Dermis blood vessel endothelial cell (primary cell): ENCODE measurements at regions not wholly inside any gene's neighbourhood (a gene's known extent, or its start where the extent isn't known, plus 50 kb on each side); places are given as distances from the start of the nearest gene placed in this dataset.

Source experiments
- DNase-seq: peaks from one replicate; pipeline ENCODE4 v3.0.0; 2010

DNA sequence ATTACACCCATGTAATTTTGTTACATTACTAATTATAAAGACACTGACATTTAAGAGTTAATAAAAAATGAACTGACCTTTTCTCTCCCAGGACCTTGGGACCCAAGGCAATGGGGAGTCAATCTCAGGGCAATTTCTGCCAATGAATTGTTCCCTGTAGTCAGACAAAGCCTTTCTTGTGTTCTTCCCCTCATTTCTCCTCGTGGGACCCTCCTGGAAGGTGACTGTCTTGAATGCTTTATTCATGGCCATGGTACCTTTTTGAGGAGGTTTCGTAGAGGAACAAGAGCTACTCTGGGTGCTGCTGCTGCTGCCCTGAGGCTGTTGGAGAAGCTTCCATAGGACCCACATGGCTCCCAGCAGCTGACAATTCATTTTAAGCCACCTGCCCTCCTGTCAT, 190.3 kb downstream of the SNX18 start:
- DNase-seq, result no peak

GRCh38 chr5:54705994-54706653, 188.6 kb downstream of the SNX18 start:
- DNase-seq, result no peak

DNA sequence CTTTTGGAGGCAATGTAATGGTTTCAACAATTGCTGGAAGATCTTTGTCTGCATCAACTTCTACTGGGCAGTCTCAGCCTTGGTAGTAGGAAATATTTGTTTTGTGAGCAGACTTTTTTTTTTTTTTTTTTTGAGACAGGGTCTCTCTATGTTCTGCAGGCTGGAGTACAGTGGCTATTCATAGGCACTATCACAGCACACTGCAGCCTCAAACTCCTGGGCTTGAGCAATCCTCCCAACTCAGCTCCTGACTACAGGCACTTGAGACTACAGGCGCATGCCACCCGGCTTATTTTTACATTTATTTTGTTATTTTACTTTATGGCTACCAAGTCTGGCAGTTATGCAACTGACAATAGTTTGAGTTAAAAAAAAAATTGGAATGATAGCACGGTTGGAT, 187.3 kb downstream of the SNX18 start:
- no peak for DNase-seq

DNA sequence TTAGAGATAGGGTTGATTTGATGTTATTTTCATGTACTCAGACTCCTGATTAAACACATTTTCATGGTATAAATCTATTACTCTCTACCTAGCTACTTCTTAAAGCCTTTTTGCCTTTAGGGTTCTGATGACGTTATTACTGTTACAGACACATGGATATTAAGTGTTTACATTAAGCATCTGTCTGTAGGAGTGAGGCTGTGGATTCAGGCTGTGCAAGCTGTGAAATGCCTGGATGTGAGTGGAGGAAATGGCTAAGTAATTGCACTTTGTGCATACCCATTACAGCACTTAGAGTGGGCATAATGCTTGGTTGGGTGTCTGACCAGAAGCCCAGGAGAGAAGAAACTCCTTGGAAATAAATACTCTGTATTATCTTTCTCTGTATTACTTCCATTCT, 186.8 kb downstream of the SNX18 start:
- DNase-seq, result no peak

GRCh38 chr5:54703565-54704255, 186.2 kb downstream of the SNX18 start:
- no peak for DNase-seq

DNA sequence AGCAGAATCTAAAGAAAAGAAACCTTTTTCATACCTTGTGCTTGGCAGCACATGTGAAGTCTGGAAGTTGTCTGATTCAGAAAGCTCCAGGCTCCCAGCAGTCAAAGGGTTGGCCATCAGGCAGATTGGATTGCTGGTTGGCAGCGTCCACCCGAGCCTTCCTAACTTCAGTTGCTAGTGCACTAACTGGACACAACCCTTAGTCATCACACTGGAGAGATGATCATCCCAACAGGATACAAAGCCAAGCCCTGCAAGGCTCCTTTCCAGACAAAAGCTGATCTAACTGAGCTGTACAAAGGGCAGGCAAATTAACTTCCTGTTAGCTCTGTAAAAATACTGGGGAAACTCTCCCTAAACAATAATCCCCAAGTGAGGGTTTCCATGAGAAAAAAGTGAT, 185.6 kb downstream of the SNX18 start:
- DNase-seq, result peak; percentile 86

DNA sequence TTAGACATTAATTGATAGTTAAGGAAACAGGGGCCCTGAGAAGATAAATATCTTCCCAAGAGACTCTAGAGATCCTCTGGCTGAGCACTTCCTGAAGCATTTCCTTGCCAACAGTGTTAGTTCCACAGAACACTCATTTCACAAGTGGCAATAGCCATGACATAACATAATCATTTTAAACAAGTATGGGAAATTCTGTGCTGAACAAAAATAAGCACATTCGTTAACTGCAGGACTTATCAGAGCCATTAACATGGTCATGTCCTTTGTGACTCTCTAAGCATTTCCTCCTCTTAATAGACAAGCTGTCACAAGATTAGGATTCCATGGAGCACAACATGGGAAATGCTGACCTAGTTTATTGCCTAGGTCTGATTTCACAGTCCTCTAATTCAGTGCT, 184.9 kb downstream of the SNX18 start:
- peak; percentile 64 for DNase-seq

DNA sequence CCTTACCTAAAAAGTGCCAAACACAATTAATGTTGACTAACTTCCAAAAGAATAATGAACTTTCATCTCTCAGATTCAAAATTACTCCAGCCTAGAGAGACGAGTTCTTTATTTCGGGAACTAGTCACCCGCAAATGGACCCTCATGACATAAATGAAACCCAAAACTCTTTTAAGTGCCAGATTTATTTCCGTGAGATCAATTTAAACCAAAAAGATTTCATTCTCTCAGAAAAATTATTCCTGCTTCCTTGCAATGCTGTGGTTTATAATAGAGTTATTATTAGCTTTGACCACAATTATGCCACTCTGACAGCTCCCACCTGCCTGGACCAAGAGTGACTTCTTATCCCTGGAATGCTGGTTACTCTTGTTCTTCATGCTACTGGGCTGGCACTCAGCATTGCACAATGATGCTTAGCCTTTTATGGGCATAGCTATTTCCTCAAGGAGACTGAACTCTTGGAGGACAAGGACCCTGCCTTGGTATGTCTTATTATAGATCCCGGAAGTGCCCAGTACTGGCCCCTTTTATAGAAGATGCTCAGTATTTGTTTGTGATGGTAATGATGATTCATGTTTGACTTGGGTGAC, 183.5 kb downstream of the SNX18 start:
- DNase-seq, result peak; percentile 51

GRCh38 chr5:54696931-54697330, 179.4 kb downstream of the SNX18 start:
- DNase-seq, result no peak

GRCh38 chr5:54696346-54696745, 178.8 kb downstream of the SNX18 start:
- no peak for DNase-seq

GRCh38 chr5:54695198-54695966, 177.8 kb downstream of the SNX18 start:
- DNase-seq, result no peak

GRCh38 chr5:54693936-54694657, 176.5 kb downstream of the SNX18 start:
- DNase-seq, result no peak

DNA sequence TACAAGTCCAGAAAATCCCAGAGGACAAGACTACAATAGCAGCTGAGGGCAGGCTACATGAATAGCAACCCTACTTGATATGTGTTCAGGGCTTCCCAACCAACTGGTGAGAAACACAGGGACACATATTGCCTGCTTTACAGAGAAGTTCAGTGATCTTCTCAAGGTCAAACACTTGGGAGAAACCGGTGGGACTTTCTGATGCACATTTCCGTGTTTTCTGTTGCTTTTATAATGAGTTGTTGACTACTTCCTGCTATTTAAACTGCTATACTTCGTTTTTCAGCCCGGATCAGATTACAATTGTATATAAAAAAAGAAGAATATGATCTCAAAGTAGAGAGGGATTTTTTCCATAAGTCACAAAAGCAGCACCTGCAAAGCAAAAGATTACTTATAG, 175.1 kb downstream of the SNX18 start:
- DNase-seq, result peak; percentile 65

DNA sequence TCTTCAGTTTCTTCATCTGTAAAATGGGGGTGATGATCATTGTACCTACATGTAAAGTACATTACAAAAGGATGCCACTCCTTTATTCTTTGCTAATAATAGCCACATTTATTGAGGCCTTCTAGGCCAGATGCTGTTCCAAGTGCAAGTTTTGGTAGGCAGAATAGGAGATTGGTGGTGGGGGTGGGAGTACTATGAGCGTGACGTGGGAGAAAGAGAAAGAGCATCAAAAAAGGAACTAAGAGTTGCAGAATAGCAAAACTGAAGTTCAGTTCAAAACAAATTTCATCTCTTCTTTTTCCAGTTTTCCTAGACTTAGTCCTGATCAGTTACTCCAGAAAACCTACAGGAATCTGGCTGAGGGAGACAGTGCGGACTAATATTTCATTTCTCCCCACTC, 174.1 kb downstream of the SNX18 start:
- no peak for DNase-seq

DNA sequence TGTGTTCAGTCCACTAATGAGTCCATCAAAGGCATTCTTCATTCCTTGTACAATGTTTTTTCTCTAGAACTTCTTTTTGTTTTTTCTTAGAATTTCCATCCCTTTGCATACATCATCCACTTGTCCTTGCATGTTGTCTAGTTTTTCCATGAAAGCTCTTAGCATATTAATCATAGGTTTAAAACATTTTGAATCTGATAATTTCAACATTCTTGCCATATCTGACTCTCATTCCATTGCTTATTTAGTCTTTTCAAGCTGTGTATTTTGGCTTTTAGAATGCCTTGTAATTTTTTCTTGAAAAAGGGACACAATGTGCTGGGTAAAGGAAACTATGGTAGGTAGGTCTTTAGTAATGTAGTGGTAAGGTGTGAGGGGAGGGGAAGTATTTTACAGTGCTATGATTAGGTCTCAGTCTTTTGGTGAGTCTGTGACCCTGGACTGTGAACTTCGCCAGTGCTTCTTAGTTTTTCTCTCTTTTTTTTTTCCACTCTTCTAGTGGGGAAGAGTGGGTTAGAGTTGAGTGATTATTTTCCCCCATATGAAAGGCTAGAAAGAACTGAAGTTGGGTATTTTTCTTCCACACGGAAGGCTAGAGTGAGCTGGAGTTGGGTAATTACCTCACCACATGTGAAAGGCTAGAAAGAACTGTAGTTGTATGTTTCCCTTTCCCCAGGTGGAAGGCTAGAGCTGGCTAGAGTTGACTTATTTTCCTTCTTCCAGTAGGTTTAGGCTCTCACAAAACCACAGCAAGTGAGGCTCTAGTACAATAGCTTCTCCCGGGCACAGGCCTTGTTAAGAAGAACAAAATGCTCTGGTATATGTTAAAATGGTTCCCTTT, 172.1 kb downstream of the SNX18 start:
- DNase-seq, result no peak

DNA sequence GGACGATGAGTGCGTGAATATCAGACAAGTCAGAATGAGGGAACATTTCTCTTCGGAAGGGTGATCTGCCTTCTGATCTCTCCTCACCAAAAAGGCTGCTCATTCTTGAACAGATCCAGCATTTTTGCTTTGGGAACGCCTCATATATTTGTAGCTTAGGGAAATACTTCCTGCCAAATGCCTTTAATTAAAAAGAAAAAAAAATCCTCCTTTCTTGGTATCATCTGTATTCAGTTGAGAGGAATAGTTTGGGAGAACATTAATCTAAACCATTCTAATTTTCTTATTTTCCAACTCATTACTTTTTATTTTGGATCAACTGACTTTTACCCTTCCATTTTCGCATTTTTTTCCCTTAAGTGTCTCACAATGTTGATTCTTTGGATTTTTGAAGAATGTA, 163.4 kb downstream of the SNX18 start:
- no peak for DNase-seq

DNA sequence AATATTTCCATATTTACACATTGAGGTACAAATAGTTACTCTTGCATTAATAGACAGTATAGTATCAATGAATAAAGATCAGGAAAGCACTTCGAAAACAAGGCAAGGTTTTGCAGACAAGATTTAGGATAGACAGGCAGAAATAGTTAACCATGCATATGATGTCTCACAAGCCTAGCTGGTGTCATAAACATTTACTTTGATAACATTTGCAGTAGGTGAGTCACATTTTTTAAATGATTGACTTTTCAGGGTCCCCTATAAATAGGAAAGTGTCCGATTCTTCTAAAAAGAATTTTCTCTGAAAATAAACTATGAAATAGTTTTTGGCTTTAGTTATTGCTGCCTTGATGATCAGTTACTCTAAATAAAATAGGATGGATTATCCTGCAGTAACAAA, 162.1 kb downstream of the SNX18 start:
- no peak for DNase-seq

GRCh38 chr5:54678737-54679136, 161.2 kb downstream of the SNX18 start:
- DNase-seq, result no peak

DNA sequence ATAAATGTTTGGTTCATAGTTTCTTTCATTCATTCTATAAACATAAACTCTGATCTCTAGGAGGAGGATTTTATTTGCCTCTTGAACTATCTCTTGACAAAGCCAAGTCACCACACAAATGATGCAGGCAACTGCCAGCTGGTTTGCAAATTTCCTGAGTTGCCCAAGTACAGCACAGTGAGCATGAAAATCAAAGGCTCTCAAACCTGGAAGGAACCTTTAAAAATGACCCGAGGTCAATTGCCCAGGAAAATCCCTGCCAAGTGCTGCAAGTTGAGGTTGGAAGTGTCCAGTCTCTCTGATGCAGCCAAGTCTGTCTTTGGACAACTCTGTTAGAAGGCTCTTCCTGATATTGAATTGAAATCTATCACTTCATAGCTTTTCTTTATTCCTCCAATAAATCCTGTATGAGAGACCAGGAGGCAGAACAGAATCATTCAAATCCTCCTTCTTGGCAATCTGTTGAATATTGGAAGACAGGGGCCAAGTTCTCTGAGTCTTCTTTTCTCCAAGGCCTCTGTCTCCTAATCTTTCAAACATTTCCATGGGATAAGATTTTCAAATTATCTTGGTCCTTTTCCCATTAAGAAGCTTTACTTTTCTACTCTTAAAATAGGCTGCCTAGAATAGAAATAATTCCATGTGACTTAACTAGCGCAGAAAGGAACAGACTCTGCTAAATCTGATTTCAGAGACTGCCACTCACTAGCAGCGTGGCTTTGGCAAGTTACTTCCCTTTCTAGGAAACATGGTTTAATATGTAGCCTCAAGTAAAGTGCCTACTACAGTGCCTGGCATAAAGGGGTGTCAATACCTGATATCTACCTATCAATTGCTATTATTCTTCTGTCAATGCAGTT, 159.2 kb downstream of the SNX18 start:
- DNase-seq, result no peak

GRCh38 chr5:54673523-54674225, 156.1 kb downstream of the SNX18 start:
- DNase-seq, result no peak
